Fibroblast of lung (primary cell): ENCODE measurements at regions not wholly inside any gene's neighbourhood (a gene's known extent, or its start where the extent isn't known, plus 50 kb on each side); places are given as distances from the start of the nearest gene placed in this dataset.

Experiments
- EZH2 ChIP-seq: IDR thresholded peaks from 2 replicates; pipeline ENCODE4 v1.5.1; 2012; ENCODE audit warnings: low read length, control low read depth, mild to moderate bottlenecking; ENCODE audit errors: missing control alignments
- TF ChIP-seq, protein P1 (sequence below), 2 donors: IDR thresholded peaks in 1 of 2; conservative IDR thresholded peaks in 1 of 2; 1 replicate in 1 of 2; 2 replicates in 1 of 2; pipeline ENCODE4 v1.5.1; 2011 to 2012; ENCODE audit warnings: low read length in 2 of 2, control low read depth in 1 of 2, inconsistent platforms in 1 of 2, low read depth in 1 of 2, mild to moderate bottlenecking in 1 of 2

DNA sequence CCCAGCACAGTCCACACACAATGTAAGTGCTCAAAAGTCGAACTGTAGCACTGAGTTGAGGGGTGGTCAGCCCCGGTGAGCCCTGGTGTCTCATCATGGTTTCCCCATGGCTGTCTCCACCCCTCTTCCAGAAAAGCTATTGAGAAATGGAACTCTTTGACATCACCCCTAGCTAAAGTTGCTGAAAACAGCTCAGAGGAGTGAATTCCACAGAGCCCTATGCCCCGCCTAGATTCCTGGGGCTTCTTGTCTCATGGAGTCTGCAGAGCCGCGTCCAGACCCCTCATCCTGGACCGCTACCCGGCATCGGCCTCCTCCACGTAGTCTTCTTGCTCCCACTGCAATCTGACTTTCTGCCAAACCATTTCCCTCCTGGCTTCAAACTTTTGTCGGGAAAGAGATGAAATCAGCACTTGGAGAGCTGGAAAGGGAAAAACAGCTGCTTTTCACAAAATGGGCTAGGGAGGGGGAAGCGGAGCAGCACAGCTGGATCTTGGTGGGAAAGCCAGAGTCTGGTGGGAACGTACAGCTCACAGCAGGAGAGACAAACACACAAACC lies 132.2 kb downstream of the SNX5 start:
- no peak for TF ChIP-seq EZH2
- TF ChIP-seq, protein P1, sequence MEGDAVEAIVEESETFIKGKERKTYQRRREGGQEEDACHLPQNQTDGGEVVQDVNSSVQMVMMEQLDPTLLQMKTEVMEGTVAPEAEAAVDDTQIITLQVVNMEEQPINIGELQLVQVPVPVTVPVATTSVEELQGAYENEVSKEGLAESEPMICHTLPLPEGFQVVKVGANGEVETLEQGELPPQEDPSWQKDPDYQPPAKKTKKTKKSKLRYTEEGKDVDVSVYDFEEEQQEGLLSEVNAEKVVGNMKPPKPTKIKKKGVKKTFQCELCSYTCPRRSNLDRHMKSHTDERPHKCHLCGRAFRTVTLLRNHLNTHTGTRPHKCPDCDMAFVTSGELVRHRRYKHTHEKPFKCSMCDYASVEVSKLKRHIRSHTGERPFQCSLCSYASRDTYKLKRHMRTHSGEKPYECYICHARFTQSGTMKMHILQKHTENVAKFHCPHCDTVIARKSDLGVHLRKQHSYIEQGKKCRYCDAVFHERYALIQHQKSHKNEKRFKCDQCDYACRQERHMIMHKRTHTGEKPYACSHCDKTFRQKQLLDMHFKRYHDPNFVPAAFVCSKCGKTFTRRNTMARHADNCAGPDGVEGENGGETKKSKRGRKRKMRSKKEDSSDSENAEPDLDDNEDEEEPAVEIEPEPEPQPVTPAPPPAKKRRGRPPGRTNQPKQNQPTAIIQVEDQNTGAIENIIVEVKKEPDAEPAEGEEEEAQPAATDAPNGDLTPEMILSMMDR (conservative IDR thresholded peaks at IDR 0.05 in 1 of 2, IDR thresholded peaks at IDR 0.05 in 1 of 2; ENCODE audit: low read depth in 1 of 2, low read length in 2 of 2): no peak
